Activated T-helper 17 cell treated with anti-CD3 and anti-CD28 coated beads, Interleukin-2, amount 50 U/mL, for 72 hours (primary cell): ENCODE measurements at regions not wholly inside any gene's neighbourhood (a gene's known extent, or its start where the extent isn't known, plus 50 kb on each side); places are given as distances from the start of the nearest gene placed in this dataset.
"Not testable (repeated sequence)": the region's sequence is repeated elsewhere in the genome, so short reads cannot be mapped to it uniquely, and the experiment has no call there.

Experiments
- ATAC-seq: fragments of 150-1000 bp; cut with Tn5 transposase; replicated peaks from 2 replicates; pipeline ENCODE4 v1.10.0; 2021; ENCODE audit warnings: mild to moderate bottlenecking, moderate library complexity
- H3K27ac Mint-ChIP-seq: one replicate; pipeline ENCODE4 v1.8.0; 2022; ENCODE audit warnings: mixed read lengths
- H3K27me3 Mint-ChIP-seq: one replicate; pipeline ENCODE4 v1.8.0; 2022; ENCODE audit warnings: mixed read lengths
- H3K36me3 Mint-ChIP-seq: one replicate; pipeline ENCODE4 v1.8.0; 2022; ENCODE audit warnings: low read depth, mild to moderate bottlenecking, mixed read lengths
- H3K4me1 Mint-ChIP-seq: one replicate; pipeline ENCODE4 v1.8.0; 2022; ENCODE audit warnings: mixed read lengths
- H3K4me3 Mint-ChIP-seq: one replicate; pipeline ENCODE4 v1.8.0; 2022; ENCODE audit warnings: mild to moderate bottlenecking, mixed read lengths
- H3K9me3 Mint-ChIP-seq: one replicate; pipeline ENCODE4 v1.8.0; 2022; ENCODE audit warnings: mixed read lengths

DNA sequence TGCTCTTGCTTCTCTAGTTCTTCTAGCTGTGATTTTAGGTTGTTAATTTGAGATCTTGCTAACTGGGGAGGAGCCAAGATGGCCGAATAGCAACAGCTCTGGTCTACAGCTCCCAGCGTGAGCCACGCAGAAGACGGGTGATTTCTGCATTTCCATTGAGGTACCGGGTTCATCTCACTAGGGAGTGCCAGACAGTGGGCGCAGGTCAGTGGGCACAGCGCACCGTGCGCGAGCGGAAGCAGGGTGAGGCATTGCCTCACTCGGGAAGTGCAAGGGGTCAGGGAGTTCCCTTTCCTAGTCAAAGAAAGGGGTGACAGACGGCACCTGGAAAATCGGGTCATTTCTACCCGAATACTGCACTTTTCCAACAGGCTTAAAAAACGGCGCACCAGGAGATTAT, 256.6 kb upstream of the PELI2 start:
- not testable (repeated sequence) for H3K4me1 Mint-ChIP-seq, ATAC-seq, H3K27ac Mint-ChIP-seq, H3K36me3 Mint-ChIP-seq, H3K27me3 Mint-ChIP-seq, H3K4me3 Mint-ChIP-seq
- H3K9me3 Mint-ChIP-seq, result peaks cover 18% of the 10 kb centered on the region

DNA sequence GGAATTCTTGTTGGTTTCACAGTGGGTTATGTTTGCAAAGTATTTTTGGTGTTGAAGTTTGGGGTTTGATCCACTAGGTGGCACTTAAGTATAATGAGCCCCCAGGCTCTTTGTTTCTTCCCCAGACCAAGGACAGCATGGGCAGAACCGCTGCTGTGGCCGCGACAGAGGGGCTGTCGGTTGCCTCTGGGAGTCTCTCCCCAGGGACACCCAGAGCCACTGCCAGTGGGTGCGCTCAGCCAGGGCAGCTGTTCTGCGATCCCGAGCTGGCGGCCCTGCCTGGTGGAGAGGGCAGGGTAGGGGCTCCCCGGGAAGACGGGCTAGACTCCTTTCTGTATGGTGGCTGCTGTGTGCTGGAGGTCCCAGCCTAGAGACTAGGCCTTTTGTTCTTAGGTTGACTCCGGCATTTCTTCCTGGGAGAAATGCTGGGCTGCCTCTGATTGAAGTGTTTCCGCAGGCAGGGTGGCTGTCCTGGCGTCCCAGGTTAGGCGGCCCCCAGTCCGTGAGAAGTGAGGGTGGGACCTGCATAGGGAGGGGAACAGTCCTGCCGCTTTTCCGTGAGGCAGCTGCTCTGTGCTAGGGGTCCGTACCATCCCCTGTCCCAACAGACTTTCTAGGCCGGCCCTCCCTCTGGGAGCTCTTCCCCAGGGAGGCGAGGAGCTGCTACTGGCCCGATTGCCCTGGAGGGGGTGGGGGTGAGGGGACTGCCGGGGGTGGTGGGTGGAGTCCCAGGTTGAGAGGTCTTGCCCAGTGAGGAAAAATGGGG, 253.1 kb upstream of the PELI2 start:
- no peak overlapping the region for H3K4me3 Mint-ChIP-seq
- H3K9me3 Mint-ChIP-seq, result peaks cover 11% of the 10 kb centered on the region
- H3K27ac Mint-ChIP-seq, result no peak overlapping the region
- H3K4me1 Mint-ChIP-seq, result no peaks in the 10 kb centered on the region
- H3K27me3 Mint-ChIP-seq, result peaks cover 4% of the 10 kb centered on the region
- no peak for ATAC-seq
- H3K36me3 Mint-ChIP-seq, result no peaks in the 10 kb centered on the region

DNA sequence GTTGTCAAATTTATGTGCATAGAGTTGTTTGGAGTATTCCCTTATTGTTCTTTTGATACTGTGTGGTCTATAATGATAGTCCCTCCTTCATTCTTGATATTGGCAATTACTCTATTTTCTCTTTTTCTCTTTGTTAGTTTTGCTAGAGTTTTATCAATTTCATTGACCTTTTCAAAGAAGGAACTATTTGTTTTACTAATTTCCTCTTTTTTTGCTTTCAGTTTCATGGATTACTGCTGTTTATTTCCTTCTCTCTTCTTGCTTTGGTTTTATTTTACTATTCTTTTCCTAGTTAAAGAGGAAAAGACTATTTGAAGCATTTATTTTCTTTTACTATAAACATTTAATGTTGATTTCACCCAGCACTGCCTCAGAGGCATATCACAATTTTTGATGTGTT, 250.9 kb upstream of the PELI2 start:
- no peak for ATAC-seq
- H3K36me3 Mint-ChIP-seq, result no peaks in the 10 kb centered on the region
- no peak overlapping the region for H3K27ac Mint-ChIP-seq
- H3K27me3 Mint-ChIP-seq, result peaks cover 4% of the 10 kb centered on the region
- H3K9me3 Mint-ChIP-seq, result peaks cover 4% of the 10 kb centered on the region
- no peaks in the 10 kb centered on the region for H3K4me1 Mint-ChIP-seq
- no peak overlapping the region for H3K4me3 Mint-ChIP-seq

DNA sequence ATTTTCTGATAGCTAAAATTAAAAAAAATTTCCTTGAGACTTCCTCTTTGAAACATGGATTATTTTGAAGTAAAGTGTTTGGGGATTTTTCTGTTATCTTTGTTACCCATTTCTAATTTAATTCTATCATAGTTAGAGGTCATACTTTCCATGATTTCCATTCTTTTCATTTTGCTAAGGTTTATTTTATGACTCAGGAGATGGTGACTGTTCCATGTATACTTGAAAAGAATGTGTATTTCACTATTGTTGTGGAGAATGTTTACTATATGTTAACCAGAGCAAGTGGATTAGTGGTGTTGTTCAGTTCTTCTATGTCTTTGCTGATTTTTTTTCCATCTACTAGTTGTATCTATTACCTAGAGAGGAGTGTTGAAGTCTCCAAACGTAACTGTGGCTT, 250.5 kb upstream of the PELI2 start:
- Mint-ChIP-seq H3K4me1 (no peaks in the 10 kb centered on the region), H3K4me3 (no peak overlapping the region), H3K27me3 (peaks cover 7% of the 10 kb centered on the region), H3K36me3 (no peaks in the 10 kb centered on the region), H3K27ac (no peak overlapping the region), H3K9me3 (peaks cover 4% of the 10 kb centered on the region)
- ATAC-seq, result no peak

DNA sequence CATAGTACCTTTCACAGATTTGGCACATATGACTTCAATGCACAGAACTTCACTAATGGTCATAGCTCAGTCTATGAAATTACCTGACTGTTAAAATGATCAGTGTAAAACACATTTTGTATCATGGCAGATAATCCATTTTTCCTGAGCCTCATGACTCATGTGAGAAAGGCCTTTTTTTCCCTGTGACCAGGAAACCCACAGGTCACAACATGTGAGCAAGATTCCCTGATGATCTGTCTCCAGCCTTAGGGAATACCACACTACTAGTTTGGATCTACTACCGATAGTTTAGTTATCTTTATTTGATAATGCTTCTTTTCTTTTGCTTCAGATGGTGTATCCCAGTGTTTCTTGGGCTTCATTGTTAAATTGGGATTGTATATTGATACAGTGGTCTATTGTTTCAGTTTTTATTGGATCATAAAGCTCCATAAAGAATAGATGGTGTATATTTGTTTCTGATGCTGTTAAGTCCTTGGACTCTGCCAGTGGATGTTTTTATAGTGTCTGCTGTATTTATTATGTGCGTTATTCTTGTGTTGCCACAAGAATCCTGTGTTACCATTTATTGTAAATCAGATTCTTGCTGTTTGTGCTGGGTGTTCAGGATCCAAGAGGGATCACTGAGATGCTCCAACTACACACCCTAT, 248.7 kb upstream of the PELI2 start:
- peaks cover 2% of the 10 kb centered on the region for H3K9me3 Mint-ChIP-seq
- no peaks in the 10 kb centered on the region for H3K36me3 Mint-ChIP-seq
- no peak overlapping the region for H3K27ac Mint-ChIP-seq
- ATAC-seq, result no peak
- H3K4me3 Mint-ChIP-seq, result no peak overlapping the region
- peaks cover 9% of the 10 kb centered on the region for H3K27me3 Mint-ChIP-seq
- H3K4me1 Mint-ChIP-seq, result no peaks in the 10 kb centered on the region

DNA sequence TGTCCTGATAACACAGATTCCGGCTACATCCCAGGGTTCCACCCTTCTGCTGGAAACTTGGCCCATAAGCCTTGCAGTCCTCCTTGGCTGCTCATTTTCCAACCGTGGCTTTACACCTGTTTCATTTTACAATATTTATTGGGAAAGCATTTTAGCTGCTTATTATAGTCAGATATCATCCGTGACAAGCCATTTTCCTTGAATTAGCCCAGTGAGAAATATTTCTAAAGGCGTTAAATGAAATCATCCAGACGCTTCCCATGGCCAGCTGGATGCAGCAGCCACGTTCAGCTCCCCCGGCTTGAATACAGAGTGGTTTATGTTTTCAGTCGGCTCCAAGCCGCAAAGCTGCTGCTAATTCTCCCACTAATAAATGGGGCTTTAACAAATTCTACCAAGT, 245.0 kb upstream of the PELI2 start:
- ATAC-seq, result no peak
- Mint-ChIP-seq H3K36me3 (no peaks in the 10 kb centered on the region), H3K27ac (no peak overlapping the region), H3K4me1 (no peaks in the 10 kb centered on the region), H3K27me3 (peaks cover 15% of the 10 kb centered on the region), H3K9me3 (no peaks in the 10 kb centered on the region), H3K4me3 (no peak overlapping the region)

DNA sequence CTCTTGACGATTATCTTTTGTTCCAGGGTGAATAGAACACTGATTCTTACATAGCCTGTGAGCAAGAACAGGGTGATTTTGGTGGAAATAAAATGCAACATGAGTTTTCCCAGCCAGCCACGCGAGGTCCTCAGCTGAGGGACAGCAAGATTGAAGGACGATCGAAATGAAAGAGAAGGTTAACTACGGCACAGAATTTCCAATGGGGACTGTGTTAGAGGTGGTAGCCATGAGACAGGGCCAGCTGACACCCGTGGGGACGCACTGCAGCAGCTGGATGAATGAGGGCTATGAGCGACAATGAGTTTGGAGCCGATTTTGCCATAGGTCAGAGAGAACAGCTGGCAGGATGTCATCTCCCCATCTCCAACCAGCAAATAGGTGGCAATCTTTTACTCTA, 243.4 kb upstream of the PELI2 start:
- ATAC-seq, result no peak
- H3K9me3 Mint-ChIP-seq, result no peaks in the 10 kb centered on the region
- H3K4me3 Mint-ChIP-seq, result no peak overlapping the region

DNA sequence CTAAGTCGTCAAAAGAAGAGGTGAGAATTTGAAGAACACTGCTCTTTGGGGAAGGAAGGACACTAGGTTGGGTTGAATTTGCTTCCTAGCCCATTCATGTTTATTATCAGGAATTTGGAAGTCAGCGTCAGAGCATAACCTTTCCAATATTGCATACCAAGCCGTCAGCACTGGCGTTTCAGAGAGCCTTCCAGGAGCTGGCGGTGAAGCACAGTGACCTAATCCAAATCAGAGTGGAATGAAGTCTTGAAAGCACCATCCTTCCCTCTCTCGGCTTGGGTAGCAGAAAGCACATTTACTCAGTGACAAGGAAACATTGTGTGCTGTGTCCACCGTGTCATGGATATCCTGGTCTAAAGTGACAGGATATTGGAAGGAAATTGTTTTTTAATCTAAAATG, 240.3 kb upstream of the PELI2 start:
- Mint-ChIP-seq H3K27me3 (peaks cover 6% of the 10 kb centered on the region), H3K27ac (no peak overlapping the region), H3K9me3 (no peaks in the 10 kb centered on the region), H3K4me1 (no peaks in the 10 kb centered on the region), H3K4me3 (no peak overlapping the region), H3K36me3 (no peaks in the 10 kb centered on the region)
- ATAC-seq, result no peak

More for the DNA sequence above, 243.4 kb upstream of the PELI2 start:
- Mint-ChIP-seq H3K27ac (no peak overlapping the region), H3K27me3 (peaks cover 12% of the 10 kb centered on the region), H3K36me3 (no peaks in the 10 kb centered on the region), H3K4me1 (no peaks in the 10 kb centered on the region)

DNA sequence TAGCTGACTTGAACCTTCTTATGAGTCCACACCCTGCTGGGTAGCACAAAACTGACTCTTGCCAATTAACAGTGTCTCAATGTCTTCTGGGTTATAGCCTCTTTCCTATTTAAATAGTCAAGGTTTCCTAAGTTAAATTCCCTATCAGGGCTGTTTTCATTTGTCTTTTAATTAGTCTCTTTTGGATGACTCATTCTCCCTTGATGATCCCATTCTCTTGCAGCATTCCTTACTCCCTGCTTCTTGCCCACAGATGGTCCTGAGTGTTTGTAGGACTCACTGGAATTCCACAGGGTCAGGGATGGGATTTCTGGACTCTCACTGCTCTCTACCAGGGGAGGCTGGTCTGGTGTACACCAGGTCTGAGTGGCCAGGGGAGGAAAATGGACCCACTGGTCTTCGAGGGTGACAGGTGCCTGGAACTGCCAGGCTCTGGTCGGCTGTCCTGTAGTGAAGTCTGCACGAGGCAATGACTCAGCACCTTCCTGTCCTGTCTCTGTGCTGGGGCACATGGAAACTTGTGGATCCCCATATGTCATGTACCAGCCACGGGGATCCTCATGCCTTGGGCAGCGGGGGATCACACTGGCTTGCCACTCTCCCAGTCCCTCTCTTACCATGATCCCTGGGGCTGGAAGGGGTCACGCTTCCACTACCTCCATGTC, 236.5 kb upstream of the PELI2 start:
- Mint-ChIP-seq H3K4me3 (no peak overlapping the region), H3K4me1 (no peaks in the 10 kb centered on the region)
- no peak for ATAC-seq

DNA sequence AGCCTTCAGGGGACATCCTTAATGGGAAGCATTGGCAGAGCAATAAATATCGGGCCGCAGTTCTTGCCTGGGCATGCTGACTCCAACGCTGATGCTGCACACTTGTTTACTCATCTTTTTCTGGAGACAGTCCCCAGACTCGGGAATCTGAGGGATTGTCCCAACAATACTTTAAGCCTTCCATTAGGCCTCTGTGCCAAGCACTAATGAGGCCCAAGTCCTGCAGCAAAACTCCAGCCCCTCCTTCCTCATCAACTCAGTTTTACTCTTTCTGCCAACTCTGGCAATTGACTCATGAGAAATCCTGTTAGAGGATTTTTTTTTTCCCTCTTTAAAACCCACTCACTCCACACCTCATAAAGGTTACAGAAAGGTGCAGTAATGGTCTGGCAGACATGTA, 233.4 kb upstream of the PELI2 start:
- H3K27ac Mint-ChIP-seq, result no peak overlapping the region
- H3K4me3 Mint-ChIP-seq, result no peak overlapping the region
- ATAC-seq, result no peak
- H3K27me3 Mint-ChIP-seq, result peaks cover 16% of the 10 kb centered on the region
- H3K36me3 Mint-ChIP-seq, result no peaks in the 10 kb centered on the region
- no peaks in the 10 kb centered on the region for H3K9me3 Mint-ChIP-seq
- no peaks in the 10 kb centered on the region for H3K4me1 Mint-ChIP-seq

More for the DNA sequence above, 236.5 kb upstream of the PELI2 start:
- Mint-ChIP-seq H3K9me3 (no peaks in the 10 kb centered on the region), H3K36me3 (no peaks in the 10 kb centered on the region), H3K27me3 (peaks cover 10% of the 10 kb centered on the region), H3K27ac (no peak overlapping the region)

DNA sequence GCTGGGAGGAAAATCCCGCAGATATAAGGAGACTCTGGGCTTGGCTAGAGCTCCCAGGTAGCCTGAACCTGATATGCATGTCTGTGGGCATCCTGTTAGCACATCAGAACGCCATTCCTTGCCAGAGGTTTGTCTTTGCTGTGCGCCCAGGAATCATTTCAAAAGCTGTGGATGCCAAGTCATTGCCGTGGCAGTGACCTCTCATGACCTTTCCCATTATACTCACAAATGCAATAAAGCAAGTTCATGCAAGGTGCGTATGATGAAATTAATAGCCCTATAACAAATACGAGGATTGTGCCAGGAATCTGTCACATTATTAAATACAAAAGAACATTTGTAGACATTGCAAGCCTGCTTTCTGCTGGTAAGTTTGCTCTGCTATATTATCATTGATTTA, 229.1 kb upstream of the PELI2 start:
- no peaks in the 10 kb centered on the region for H3K4me1 Mint-ChIP-seq
- no peaks in the 10 kb centered on the region for H3K36me3 Mint-ChIP-seq
- H3K9me3 Mint-ChIP-seq, result no peaks in the 10 kb centered on the region

DNA sequence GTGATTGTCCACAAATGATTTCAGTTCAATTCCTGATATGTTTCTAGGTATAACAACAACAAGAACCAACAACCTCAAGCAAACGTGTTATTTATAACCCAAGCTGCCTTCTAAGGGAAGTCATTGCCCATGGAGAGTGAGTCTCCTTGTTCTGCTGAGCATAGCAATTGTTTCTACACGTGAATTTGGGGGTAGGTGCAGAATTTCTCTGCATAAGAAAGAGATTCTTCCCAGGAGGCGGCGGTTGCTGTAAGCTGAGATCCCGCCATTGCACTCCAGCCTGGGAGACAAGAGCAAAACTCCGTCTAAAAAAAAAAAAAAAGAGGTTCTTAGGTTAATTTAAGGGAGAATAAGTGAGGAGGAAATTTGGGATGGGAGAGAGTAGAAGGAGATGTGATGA, 226.5 kb upstream of the PELI2 start:
- H3K36me3 Mint-ChIP-seq, result no peaks in the 10 kb centered on the region
- H3K4me1 Mint-ChIP-seq, result no peaks in the 10 kb centered on the region
- H3K27ac Mint-ChIP-seq, result no peak overlapping the region
- no peaks in the 10 kb centered on the region for H3K9me3 Mint-ChIP-seq
- ATAC-seq, result no peak
- no peak overlapping the region for H3K4me3 Mint-ChIP-seq
- peaks cover 10% of the 10 kb centered on the region for H3K27me3 Mint-ChIP-seq

More for the DNA sequence above, 229.1 kb upstream of the PELI2 start:
- no peak for ATAC-seq
- peaks cover 19% of the 10 kb centered on the region for H3K27me3 Mint-ChIP-seq
- no peak overlapping the region for H3K4me3 Mint-ChIP-seq
- no peak overlapping the region for H3K27ac Mint-ChIP-seq

DNA sequence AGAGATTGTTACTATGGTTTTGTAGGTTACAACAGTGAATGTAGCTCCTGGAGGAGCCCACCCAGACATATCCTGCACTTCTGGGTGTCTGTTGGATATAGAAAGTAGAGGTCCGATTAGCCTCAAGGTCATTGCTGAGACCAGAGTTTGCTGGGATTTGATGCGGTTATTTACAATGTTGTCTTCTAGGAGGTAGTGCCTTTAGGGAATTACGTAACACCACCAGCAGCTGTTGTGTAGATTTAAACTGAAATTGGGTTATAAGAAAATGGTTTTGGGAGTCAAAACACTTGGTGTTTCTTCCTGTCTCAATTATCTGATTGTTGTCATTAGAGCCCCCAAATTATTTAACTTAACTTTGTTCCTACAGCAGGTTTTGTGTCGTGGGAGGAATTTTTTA, 225.3 kb upstream of the PELI2 start:
- H3K27me3 Mint-ChIP-seq, result peaks cover 4% of the 10 kb centered on the region
- H3K9me3 Mint-ChIP-seq, result no peaks in the 10 kb centered on the region
- H3K36me3 Mint-ChIP-seq, result no peaks in the 10 kb centered on the region
- ATAC-seq, result no peak
- no peak overlapping the region for H3K27ac Mint-ChIP-seq
- H3K4me3 Mint-ChIP-seq, result no peak overlapping the region
- H3K4me1 Mint-ChIP-seq, result no peaks in the 10 kb centered on the region

DNA sequence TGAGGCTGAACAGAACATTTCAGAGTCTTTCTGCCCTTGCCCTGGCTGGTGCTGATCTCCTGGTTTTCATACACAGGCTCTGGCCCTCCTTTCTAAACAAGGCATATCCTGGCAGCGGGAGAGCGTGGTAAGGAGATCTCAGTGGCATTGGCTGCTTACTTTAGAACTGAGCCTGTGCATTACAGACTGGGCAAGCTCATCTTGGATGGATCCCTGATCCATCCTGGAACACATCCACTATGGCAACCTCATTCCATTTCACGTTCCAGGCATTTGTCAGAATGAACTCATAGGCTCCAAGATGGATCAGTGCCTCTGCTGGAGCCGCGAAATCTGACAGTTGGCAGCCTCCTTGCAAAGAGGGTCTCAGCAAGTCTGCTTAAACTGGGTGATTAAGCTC, 224.5 kb upstream of the PELI2 start:
- peaks cover 3% of the 10 kb centered on the region for H3K27me3 Mint-ChIP-seq
- H3K36me3 Mint-ChIP-seq, result no peaks in the 10 kb centered on the region
- no peak for ATAC-seq
- no peak overlapping the region for H3K4me3 Mint-ChIP-seq
- H3K4me1 Mint-ChIP-seq, result no peaks in the 10 kb centered on the region
- H3K9me3 Mint-ChIP-seq, result no peaks in the 10 kb centered on the region
- H3K27ac Mint-ChIP-seq, result no peak overlapping the region

DNA sequence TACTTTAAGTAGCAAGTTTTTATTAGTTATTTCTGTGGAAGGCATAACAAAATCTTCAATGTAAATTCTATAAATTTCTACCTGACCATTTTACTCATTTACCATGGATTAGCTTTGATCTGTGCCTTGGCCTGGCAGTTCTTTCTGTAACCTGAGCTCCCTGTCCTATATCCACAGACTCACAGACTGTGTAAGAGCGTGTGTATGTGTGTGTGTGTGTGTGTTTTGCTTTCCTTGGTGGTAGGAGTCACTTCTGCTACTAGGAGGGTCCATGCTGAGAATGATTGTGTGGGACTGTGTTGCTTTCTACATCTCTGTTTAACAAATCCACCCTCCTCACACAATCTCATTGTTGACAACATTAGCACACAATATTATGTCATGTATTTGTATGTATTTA, 221.2 kb upstream of the PELI2 start:
- no peak overlapping the region for H3K27ac Mint-ChIP-seq
- no peak for ATAC-seq
- no peaks in the 10 kb centered on the region for H3K9me3 Mint-ChIP-seq
- H3K4me1 Mint-ChIP-seq, result no peaks in the 10 kb centered on the region
- H3K4me3 Mint-ChIP-seq, result no peak overlapping the region
- H3K36me3 Mint-ChIP-seq, result no peaks in the 10 kb centered on the region
- H3K27me3 Mint-ChIP-seq, result no peaks in the 10 kb centered on the region
